RWPE2 (cell line): ENCODE measurements at regions not wholly inside any gene's neighbourhood (a gene's known extent, or its start where the extent isn't known, plus 50 kb on each side); places are given as distances from the start of the nearest gene placed in this dataset.

Experiments
- ATAC-seq: fragments of 200-7000 bp; cut with Tn5 transposase; 3 replicates; pipeline ENCODE4 v1.9.1; 2021; ENCODE audit warnings: low read depth
- DNase-seq: peaks from one replicate; pipeline ENCODE4 v3.0.0-alpha.2; 2020; ENCODE audit warnings: low spot score
- H3K27ac ChIP-seq: fragments of 450-650 bp; 2 replicates; pipeline ENCODE4 v1.5.1; 2017; ENCODE audit warnings: mild to moderate bottlenecking; ENCODE audit not compliant: poor library complexity, severe bottlenecking
- H3K27me3 ChIP-seq: fragments of 250-450 bp; sonication (Bioruptor Pico); 2 replicates; pipeline ENCODE4 v1.5.1; 2021; ENCODE audit warnings: mild to moderate bottlenecking, moderate library complexity; ENCODE audit not compliant: insufficient read depth, poor library complexity, severe bottlenecking
- H3K36me3 ChIP-seq: fragments of 250-450 bp; sonication (Bioruptor Pico); 2 replicates; pipeline ENCODE4 v1.5.1; 2020; ENCODE audit warnings: low read depth, mild to moderate bottlenecking, moderate library complexity
- H3K4me1 ChIP-seq: fragments of 250-450 bp; sonication (Bioruptor Pico); 2 replicates; pipeline ENCODE4 v1.5.1; 2021; ENCODE audit warnings: mild to moderate bottlenecking, moderate library complexity; ENCODE audit not compliant: insufficient read depth, poor library complexity, severe bottlenecking
- H3K4me3 ChIP-seq: fragments of 250-450 bp; sonication (Bioruptor Pico); 2 replicates; pipeline ENCODE4 v1.5.1; 2021; ENCODE audit warnings: mild to moderate bottlenecking, moderate library complexity; ENCODE audit not compliant: severe bottlenecking
- H3K9me3 ChIP-seq: fragments of 250-450 bp; sonication (Bioruptor Pico); 2 replicates; pipeline ENCODE4 v1.5.1; 2021; ENCODE audit warnings: mild to moderate bottlenecking, moderate library complexity; ENCODE audit not compliant: severe bottlenecking
- CTCF ChIP-seq: fragments of 450-650 bp; IDR thresholded peaks from one replicate; pipeline ENCODE4 v1.5.1; 2017; ENCODE audit warnings: mild to moderate bottlenecking, moderate library complexity; ENCODE audit not compliant: poor library complexity, severe bottlenecking

GRCh38 chrX:100120956-100121355 lies 289.1 kb downstream of the PCDH19 start:
- ATAC-seq (no peak), DNase-seq (no peak)
- Histone ChIP-seq H3K27ac (no peak overlapping the region), H3K27me3 (no peaks in the 10 kb centered on the region), H3K36me3 (no peaks in the 10 kb centered on the region), H3K4me3 (no peak overlapping the region), H3K4me1 (no peaks in the 10 kb centered on the region), H3K9me3 (no peaks in the 10 kb centered on the region)
- TF ChIP-seq CTCF: no peak

- TF ChIP-seq CTCF: no peak
- H3K4me3 ChIP-seq: no peak overlapping the region
- no peaks in the 10 kb centered on the region for H3K9me3 ChIP-seq
- H3K27ac ChIP-seq: peak overlapping the region; percentile 41
- no peaks in the 10 kb centered on the region for H3K36me3 ChIP-seq
- no peaks in the 10 kb centered on the region for H3K27me3 ChIP-seq
- no peak for DNase-seq
- no peaks in the 10 kb centered on the region for H3K4me1 ChIP-seq
- ATAC-seq: peak; percentile 42; the same call in 1 of the 3 replicates
Observed at GRCh38 chrX:100098660-100099375, 311.3 kb downstream of the PCDH19 start.

DNA sequence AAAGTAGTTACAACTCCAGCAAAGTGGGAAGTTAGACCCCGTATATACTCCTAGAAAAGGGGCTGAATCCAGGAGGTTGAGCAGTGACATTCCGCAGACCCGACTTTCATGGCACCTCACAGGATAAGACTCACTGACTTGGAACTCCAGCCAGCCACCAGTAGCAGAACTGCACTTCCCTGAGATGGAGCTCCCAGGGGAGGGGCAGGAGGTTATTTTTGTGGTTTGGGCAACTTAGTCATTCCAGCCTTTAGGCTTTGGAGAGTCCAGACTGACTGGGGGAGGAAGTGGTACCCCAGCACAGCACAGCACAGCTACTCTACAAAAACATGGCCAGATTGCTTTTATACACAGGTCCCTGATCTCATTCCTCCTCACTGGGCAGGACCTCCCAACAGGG lies 319.1 kb downstream of the PCDH19 start:
- Histone ChIP-seq H3K9me3 (no peaks in the 10 kb centered on the region), H3K36me3 (no peaks in the 10 kb centered on the region), H3K27ac (no peak overlapping the region), H3K4me1 (no peaks in the 10 kb centered on the region), H3K4me3 (no peak overlapping the region), H3K27me3 (no peaks in the 10 kb centered on the region)
- no peak for TF ChIP-seq CTCF
- ATAC-seq (peak; percentile 23; the same call in 1 of the 3 replicates), DNase-seq (no peak)

DNA sequence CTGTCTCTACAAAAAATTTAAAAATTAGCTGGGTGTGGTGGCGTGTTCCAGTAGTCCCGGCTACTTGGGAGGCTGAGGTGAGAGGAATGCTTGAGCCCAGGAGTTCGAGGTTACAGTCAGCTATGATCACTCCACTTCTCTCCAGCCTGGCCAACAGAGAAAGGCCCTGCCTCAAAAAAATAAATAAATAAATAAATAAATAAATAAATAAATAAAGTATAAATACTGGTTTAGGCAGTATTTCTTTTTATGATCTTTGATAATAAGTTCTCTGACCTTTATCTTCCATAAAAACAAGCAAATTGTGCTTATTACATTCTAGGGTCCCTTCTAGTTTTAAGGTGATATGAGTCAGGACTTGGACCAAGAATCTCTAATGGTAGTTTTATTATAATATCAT lies 320.3 kb downstream of the PCDH19 start:
- Histone ChIP-seq H3K4me3 (no peak overlapping the region), H3K27ac (no peak overlapping the region), H3K9me3 (no peaks in the 10 kb centered on the region), H3K4me1 (no peaks in the 10 kb centered on the region), H3K27me3 (no peaks in the 10 kb centered on the region), H3K36me3 (no peaks in the 10 kb centered on the region)
- ATAC-seq (no peak), DNase-seq (no peak)
- TF ChIP-seq CTCF: no peak

DNA sequence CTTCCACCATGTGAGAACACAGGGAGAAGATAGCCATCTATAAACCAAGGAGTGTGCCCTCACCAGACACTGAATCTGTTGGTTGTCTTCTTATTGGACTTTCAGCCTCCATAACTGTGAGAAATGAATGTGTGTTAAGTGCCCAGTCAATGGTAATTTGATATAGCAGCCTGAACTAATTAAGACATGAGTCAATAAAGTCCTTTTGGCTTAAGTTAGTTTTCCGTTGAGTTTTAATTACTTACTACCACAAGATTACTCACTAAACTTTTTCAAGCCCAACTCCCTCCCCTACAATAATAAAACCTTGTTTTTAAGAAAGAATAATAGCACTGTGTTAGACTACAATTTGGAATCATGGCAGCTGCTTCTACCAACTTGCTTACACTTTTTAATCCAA lies 324.2 kb downstream of the PCDH19 start:
- no peak overlapping the region for H3K4me3 ChIP-seq
- no peaks in the 10 kb centered on the region for H3K9me3 ChIP-seq
- H3K27ac ChIP-seq: no peak overlapping the region
- no peaks in the 10 kb centered on the region for H3K36me3 ChIP-seq
- no peaks in the 10 kb centered on the region for H3K27me3 ChIP-seq
- no peaks in the 10 kb centered on the region for H3K4me1 ChIP-seq
- no peak for TF ChIP-seq CTCF
- ATAC-seq: no peak
- no peak for DNase-seq
